MM.1S (cell line): ENCODE measurements at regions not wholly inside any gene's neighbourhood (a gene's known extent, or its start where the extent isn't known, plus 50 kb on each side); places are given as distances from the start of the nearest gene placed in this dataset.

Experiments used
- DNase-seq: peaks from one replicate; pipeline ENCODE4 v3.0.0-alpha.2; 2015
- H2AFZ ChIP-seq: fragments of 300-600 bp; sonication (generic); 2 replicates; pipeline ENCODE4 v1.6.0; 2016; ENCODE audit warnings: antibody characterized with exemption, low read length
- H3F3A ChIP-seq: fragments of 300-600 bp; sonication (generic); 2 replicates; pipeline ENCODE4 v1.6.1; 2016; ENCODE audit warnings: mild to moderate bottlenecking, antibody characterized with exemption, low read length, moderate library complexity, mixed read lengths; ENCODE audit not compliant: insufficient read depth
- H3K27ac ChIP-seq: fragments of 300-600 bp; sonication (generic); 2 replicates; pipeline ENCODE4 v1.5.1; 2016; ENCODE audit warnings: mild to moderate bottlenecking, low read length
- H3K27me3 ChIP-seq: fragments of 300-600 bp; sonication (generic); replicated peaks from 2 replicates; pipeline ENCODE4 v1.6.0; 2016; ENCODE audit warnings: low read length; ENCODE audit not compliant: insufficient read depth
- H3K36me3 ChIP-seq: fragments of 300-600 bp; sonication (generic); replicated peaks from 2 replicates; pipeline ENCODE4 v1.6.1; 2016; ENCODE audit warnings: mild to moderate bottlenecking, low read length, mixed read lengths; ENCODE audit not compliant: insufficient read depth
- H3K4me1 ChIP-seq: fragments of 300-600 bp; sonication (generic); 2 replicates; pipeline ENCODE4 v1.6.1; 2016; ENCODE audit warnings: low read length, mixed read lengths
- H3K4me2 ChIP-seq: fragments of 300-600 bp; sonication (generic); 2 replicates; pipeline ENCODE4 v1.6.0; 2016; ENCODE audit warnings: low read depth, low read length
- H3K4me3 ChIP-seq: fragments of 300-600 bp; sonication (generic); 2 replicates; pipeline ENCODE4 v1.5.1; 2016; ENCODE audit warnings: low read length, mixed read lengths
- H3K79me2 ChIP-seq: fragments of 300-600 bp; sonication (generic); 2 replicates; pipeline ENCODE4 v1.6.1; 2016; ENCODE audit warnings: mixed run types, low read length, mixed read lengths
- H3K9ac ChIP-seq: fragments of 300-600 bp; sonication (generic); 2 replicates; pipeline ENCODE4 v1.6.1; 2016; ENCODE audit warnings: low read length, mixed read lengths
- H3K9me2 ChIP-seq: fragments of 300-600 bp; sonication (generic); replicated peaks from 2 replicates; pipeline ENCODE4 v1.6.1; 2016; ENCODE audit warnings: mild to moderate bottlenecking, low read length, mixed read lengths; ENCODE audit not compliant: insufficient read depth
- H3K9me3 ChIP-seq: fragments of 300-600 bp; sonication (generic); replicated peaks from 2 replicates; pipeline ENCODE4 v1.6.1; 2016; ENCODE audit warnings: mild to moderate bottlenecking, low read length, mixed read lengths; ENCODE audit not compliant: insufficient read depth
- H4K20me1 ChIP-seq: fragments of 300-600 bp; sonication (generic); 2 replicates; pipeline ENCODE4 v1.6.1; 2016; ENCODE audit warnings: mild to moderate bottlenecking, low read length, moderate library complexity, mixed read lengths; ENCODE audit not compliant: insufficient read depth
- EZH2 ChIP-seq: fragments of 300-600 bp; sonication (generic); optimal IDR thresholded peaks from 2 replicates; pipeline ENCODE3; 2017; ENCODE audit warnings: low read depth, mild to moderate bottlenecking, antibody characterized with exemption, low read length, mixed read lengths
- EZH2phosphoT487 ChIP-seq: fragments of 300-600 bp; sonication (generic); IDR thresholded peaks from 2 replicates; pipeline ENCODE4 v1.6.1; 2018; ENCODE audit warnings: antibody characterized with exemption, low read length
- TF ChIP-seq, protein P1 (sequence below): fragments of 300-600 bp; sonication (generic); IDR thresholded peaks from 2 replicates; pipeline ENCODE4 v1.5.1; 2016; ENCODE audit warnings: antibody characterized with exemption, low read length, mixed read lengths

DNA sequence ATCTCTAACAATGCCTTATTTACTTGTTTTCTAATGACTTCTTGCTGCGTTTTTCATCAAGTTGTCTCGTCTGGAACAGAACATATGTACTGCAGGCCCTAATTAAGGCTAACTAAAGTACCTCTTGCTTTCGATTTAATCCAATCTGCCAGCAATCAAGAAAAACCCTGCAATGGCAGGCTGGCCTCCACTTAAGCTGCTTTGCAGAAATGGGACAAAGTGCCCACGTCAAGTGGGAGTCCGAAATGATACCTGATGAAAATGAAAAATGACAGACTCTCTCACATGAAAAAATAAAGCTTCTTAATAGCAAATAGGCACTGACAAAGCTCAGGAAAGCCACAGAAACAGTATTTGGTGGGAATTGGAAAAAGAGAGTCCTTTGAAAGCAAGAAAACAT, 1454.7 kb downstream of the FAM181B start:
- H3F3A ChIP-seq, result no peaks in the 10 kb centered on the region
- H3K27ac ChIP-seq, result no peak overlapping the region
- no peak overlapping the region for H3K9ac ChIP-seq
- no peak overlapping the region for H3K4me3 ChIP-seq
- TF ChIP-seq, protein P1, sequence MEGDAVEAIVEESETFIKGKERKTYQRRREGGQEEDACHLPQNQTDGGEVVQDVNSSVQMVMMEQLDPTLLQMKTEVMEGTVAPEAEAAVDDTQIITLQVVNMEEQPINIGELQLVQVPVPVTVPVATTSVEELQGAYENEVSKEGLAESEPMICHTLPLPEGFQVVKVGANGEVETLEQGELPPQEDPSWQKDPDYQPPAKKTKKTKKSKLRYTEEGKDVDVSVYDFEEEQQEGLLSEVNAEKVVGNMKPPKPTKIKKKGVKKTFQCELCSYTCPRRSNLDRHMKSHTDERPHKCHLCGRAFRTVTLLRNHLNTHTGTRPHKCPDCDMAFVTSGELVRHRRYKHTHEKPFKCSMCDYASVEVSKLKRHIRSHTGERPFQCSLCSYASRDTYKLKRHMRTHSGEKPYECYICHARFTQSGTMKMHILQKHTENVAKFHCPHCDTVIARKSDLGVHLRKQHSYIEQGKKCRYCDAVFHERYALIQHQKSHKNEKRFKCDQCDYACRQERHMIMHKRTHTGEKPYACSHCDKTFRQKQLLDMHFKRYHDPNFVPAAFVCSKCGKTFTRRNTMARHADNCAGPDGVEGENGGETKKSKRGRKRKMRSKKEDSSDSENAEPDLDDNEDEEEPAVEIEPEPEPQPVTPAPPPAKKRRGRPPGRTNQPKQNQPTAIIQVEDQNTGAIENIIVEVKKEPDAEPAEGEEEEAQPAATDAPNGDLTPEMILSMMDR, result no peak
- TF ChIP-seq EZH2phosphoT487 (no peak), EZH2 (no peak)
- no peaks in the 10 kb centered on the region for H3K9me2 ChIP-seq
- no peak for DNase-seq
- no peaks in the 10 kb centered on the region for H3K9me3 ChIP-seq
- no peaks in the 10 kb centered on the region for H3K36me3 ChIP-seq
- H4K20me1 ChIP-seq, result no peaks in the 10 kb centered on the region
- H2AFZ ChIP-seq, result no peak overlapping the region
- H3K79me2 ChIP-seq, result no peaks in the 10 kb centered on the region
- no peaks in the 10 kb centered on the region for H3K4me1 ChIP-seq
- no peaks in the 10 kb centered on the region for H3K27me3 ChIP-seq
- no peak overlapping the region for H3K4me2 ChIP-seq

DNA sequence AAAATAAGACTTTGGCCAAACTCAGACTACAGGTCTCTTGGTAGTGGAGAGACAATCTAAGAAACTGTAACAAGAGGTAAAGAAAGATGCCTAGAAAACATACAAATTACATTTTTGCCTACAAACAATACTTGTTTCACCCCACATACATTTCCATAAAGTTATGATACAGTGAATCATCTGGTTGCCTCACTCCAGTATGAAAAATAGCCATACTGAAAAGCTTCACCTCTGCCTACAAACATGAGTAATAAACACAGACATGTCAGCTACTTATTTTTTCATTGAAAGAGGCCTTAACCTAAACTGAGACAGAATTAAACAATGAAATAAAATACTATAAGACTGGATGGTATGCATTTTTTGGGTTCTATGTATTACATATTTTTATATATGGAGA, 1463.0 kb downstream of the FAM181B start:
- H3K27ac ChIP-seq, result no peak overlapping the region
- no peaks in the 10 kb centered on the region for H3K79me2 ChIP-seq
- H3F3A ChIP-seq, result no peaks in the 10 kb centered on the region
- no peak overlapping the region for H3K4me3 ChIP-seq
- H3K4me1 ChIP-seq, result no peaks in the 10 kb centered on the region
- no peak overlapping the region for H2AFZ ChIP-seq
- H3K4me2 ChIP-seq, result no peak overlapping the region
- H3K27me3 ChIP-seq, result no peaks in the 10 kb centered on the region
- H4K20me1 ChIP-seq, result no peaks in the 10 kb centered on the region
- H3K9ac ChIP-seq, result no peak overlapping the region
- DNase-seq, result no peak
- H3K9me3 ChIP-seq, result no peaks in the 10 kb centered on the region
- no peak for TF ChIP-seq EZH2
- TF ChIP-seq EZH2phosphoT487, result no peak
- TF ChIP-seq, protein P1, result no peak
- H3K9me2 ChIP-seq, result no peaks in the 10 kb centered on the region
- H3K36me3 ChIP-seq, result no peaks in the 10 kb centered on the region

DNA sequence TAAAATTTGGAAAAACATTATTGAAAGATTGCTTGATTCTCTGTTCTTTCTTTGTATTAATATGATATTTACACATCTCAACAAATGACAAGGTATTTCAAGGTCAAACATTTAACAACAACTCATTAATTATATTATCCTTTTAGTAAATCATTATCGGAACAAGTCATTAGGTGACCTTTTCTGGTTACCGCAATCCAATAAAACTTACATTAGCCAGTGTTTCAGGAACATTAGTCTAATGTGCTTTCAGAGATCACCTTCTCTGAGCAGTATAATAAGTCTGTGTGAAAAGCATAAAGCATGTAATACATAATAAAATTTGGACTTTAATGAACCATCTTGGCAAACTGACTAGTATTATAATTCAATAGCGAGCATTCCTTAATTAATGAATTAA, 1466.4 kb downstream of the FAM181B start:
- Histone ChIP-seq H3F3A (no peaks in the 10 kb centered on the region), H3K27ac (no peak overlapping the region), H3K27me3 (no peaks in the 10 kb centered on the region), H3K9ac (no peak overlapping the region), H3K4me2 (no peak overlapping the region), H3K4me3 (no peak overlapping the region), H3K36me3 (no peaks in the 10 kb centered on the region), H4K20me1 (no peaks in the 10 kb centered on the region), H3K9me3 (no peaks in the 10 kb centered on the region), H3K79me2 (no peaks in the 10 kb centered on the region), H2AFZ (no peak overlapping the region), H3K9me2 (no peaks in the 10 kb centered on the region), H3K4me1 (no peaks in the 10 kb centered on the region)
- no peak for DNase-seq
- TF ChIP-seq, protein P1, result no peak
- TF ChIP-seq EZH2phosphoT487 (no peak), EZH2 (no peak)
